H7 (cell line): ENCODE measurements at regions not wholly inside any gene's neighbourhood (a gene's known extent, or its start where the extent isn't known, plus 50 kb on each side); places are given as distances from the start of the nearest gene placed in this dataset.

Experiments
- DNase-seq: peaks from one replicate; pipeline ENCODE4 v3.0.0; 2012
- H3K27me3 ChIP-seq: 2 replicates; pipeline ENCODE4 v1.6.0; 2011; ENCODE audit warnings: mild to moderate bottlenecking, low read length; ENCODE audit not compliant: control insufficient read depth, insufficient read depth
- H3K36me3 ChIP-seq: replicated peaks from 2 replicates; pipeline ENCODE4 v1.5.1; 2011; ENCODE audit warnings: low read length; ENCODE audit not compliant: control insufficient read depth, insufficient read depth
- H3K4me3 ChIP-seq: 2 replicates; pipeline ENCODE4 v1.5.1; 2011; ENCODE audit warnings: low read depth, mild to moderate bottlenecking, control low read depth, low read length, moderate library complexity; ENCODE audit not compliant: insufficient read depth

- Histone ChIP-seq H3K36me3 (no peaks in the 10 kb centered on the region), H3K4me3 (no peak overlapping the region), H3K27me3 (no peaks in the 10 kb centered on the region)
- no peak for DNase-seq
Observed at GRCh38 chr9:81125446-81126092, 563.8 kb downstream of the TLE1 start.

- Histone ChIP-seq H3K36me3 (no peaks in the 10 kb centered on the region), H3K27me3 (no peaks in the 10 kb centered on the region), H3K4me3 (no peak overlapping the region)
- DNase-seq, result no peak
Observed at GRCh38 chr9:81123526-81123925, 565.8 kb downstream of the TLE1 start.

- DNase-seq, result no peak
- Histone ChIP-seq H3K36me3 (no peaks in the 10 kb centered on the region), H3K27me3 (no peaks in the 10 kb centered on the region), H3K4me3 (no peak overlapping the region)
Observed at GRCh38 chr9:81122749-81123148, 566.6 kb downstream of the TLE1 start.

GRCh38 chr9:81119591-81119990 lies 569.8 kb downstream of the TLE1 start:
- no peaks in the 10 kb centered on the region for H3K36me3 ChIP-seq
- H3K4me3 ChIP-seq, result no peak overlapping the region
- no peaks in the 10 kb centered on the region for H3K27me3 ChIP-seq
- no peak for DNase-seq

GRCh38 chr9:81118416-81118815 lies 570.9 kb downstream of the TLE1 start:
- Histone ChIP-seq H3K36me3 (no peaks in the 10 kb centered on the region), H3K27me3 (no peaks in the 10 kb centered on the region), H3K4me3 (no peak overlapping the region)
- DNase-seq, result no peak

GRCh38 chr9:81116340-81117137 lies 572.8 kb downstream of the TLE1 start:
- no peak for DNase-seq
- no peaks in the 10 kb centered on the region for H3K27me3 ChIP-seq
- no peaks in the 10 kb centered on the region for H3K36me3 ChIP-seq
- H3K4me3 ChIP-seq, result no peak overlapping the region

- no peak for DNase-seq
- Histone ChIP-seq H3K27me3 (no peaks in the 10 kb centered on the region), H3K4me3 (no peak overlapping the region), H3K36me3 (no peaks in the 10 kb centered on the region)
Observed at GRCh38 chr9:81113453-81114124, 575.8 kb downstream of the TLE1 start.

- no peaks in the 10 kb centered on the region for H3K36me3 ChIP-seq
- H3K27me3 ChIP-seq, result no peaks in the 10 kb centered on the region
- DNase-seq, result no peak
- H3K4me3 ChIP-seq, result no peak overlapping the region
Observed at GRCh38 chr9:81112627-81113452, 576.5 kb downstream of the TLE1 start.

- Histone ChIP-seq H3K4me3 (no peak overlapping the region), H3K27me3 (no peaks in the 10 kb centered on the region), H3K36me3 (no peaks in the 10 kb centered on the region)
- DNase-seq, result no peak
Observed at GRCh38 chr9:81108821-81109220, 580.5 kb downstream of the TLE1 start.

GRCh38 chr9:81108391-81108790 lies 581.0 kb downstream of the TLE1 start:
- Histone ChIP-seq H3K4me3 (no peak overlapping the region), H3K27me3 (no peaks in the 10 kb centered on the region), H3K36me3 (no peaks in the 10 kb centered on the region)
- no peak for DNase-seq

GRCh38 chr9:81103597-81104471 lies 585.5 kb downstream of the TLE1 start:
- Histone ChIP-seq H3K4me3 (no peak overlapping the region), H3K36me3 (no peaks in the 10 kb centered on the region), H3K27me3 (no peaks in the 10 kb centered on the region)
- DNase-seq, result no peak

GRCh38 chr9:81097131-81097847 lies 592.1 kb downstream of the TLE1 start:
- Histone ChIP-seq H3K4me3 (no peak overlapping the region), H3K36me3 (no peaks in the 10 kb centered on the region), H3K27me3 (no peaks in the 10 kb centered on the region)
- no peak for DNase-seq

- H3K4me3 ChIP-seq, result no peak overlapping the region
- H3K27me3 ChIP-seq, result no peaks in the 10 kb centered on the region
- no peak for DNase-seq
- no peaks in the 10 kb centered on the region for H3K36me3 ChIP-seq
Observed at GRCh38 chr9:81096625-81097024, 592.7 kb downstream of the TLE1 start.
